Naive thymus-derived CD8-positive, alpha-beta T cell (primary cell): ENCODE measurements at regions not wholly inside any gene's neighbourhood (a gene's known extent, or its start where the extent isn't known, plus 50 kb on each side); places are given as distances from the start of the nearest gene placed in this dataset.

ENCODE experiments used
- ATAC-seq, 2 donors: fragments of 150-1000 bp; cut with Tn5 transposase in 1 of 2; sonication (Bioruptor Pico), chemical (Tn5 transposase) in 1 of 2; 1 replicate in 1 of 2; 2 replicates in 1 of 2; pipeline ENCODE4 v1.10.0; 2021; ENCODE audit warnings: mild to moderate bottlenecking in 2 of 2, moderate library complexity in 2 of 2
- POLR2A ChIA-PET: fragments of 350-600 bp; sonication (Branson Sonifier 250); formaldehyde crosslinking; loops from one replicate; lab custom pipeline; 2021; ENCODE audit warnings: antibody characterized with exemption; lab: Charles Lee
- DNase-seq, 10 donors: peaks; one replicate each; pipeline versions ENCODE4 v3.0.0 to v3.0.0-alpha.2; 2020 to 2022
- H3K27ac Mint-ChIP-seq, 10 donors: one replicate each; pipeline ENCODE4 v1.8.0; 2020 to 2022; ENCODE audit warnings: mild to moderate bottlenecking in 10 of 10, mixed read lengths in 10 of 10, moderate library complexity in 4 of 10, inconsistent platforms in 1 of 10
- H3K27me3 Mint-ChIP-seq, 5 donors: one replicate each; pipeline ENCODE4 v1.8.0; 2021 to 2022; ENCODE audit warnings: mixed read lengths in 5 of 5
- H3K36me3 Mint-ChIP-seq, 3 donors: one replicate each; pipeline ENCODE4 v1.8.0; 2020 to 2022; ENCODE audit warnings: mixed read lengths in 3 of 3, mild to moderate bottlenecking in 2 of 3, inconsistent platforms in 1 of 3
- H3K4me1 Mint-ChIP-seq, 4 donors: one replicate each; pipeline ENCODE4 v1.8.0; 2021 to 2022; ENCODE audit warnings: mixed read lengths in 4 of 4
- H3K4me3 Mint-ChIP-seq, 10 donors: one replicate each; pipeline ENCODE4 v1.8.0; 2020 to 2022; ENCODE audit warnings: mild to moderate bottlenecking in 10 of 10, mixed read lengths in 10 of 10, moderate library complexity in 6 of 10, inconsistent platforms in 1 of 10
- H3K9me3 Mint-ChIP-seq, 9 donors: one replicate each; pipeline ENCODE4 v1.8.0; 2020 to 2022; ENCODE audit warnings: mixed read lengths in 9 of 9, mild to moderate bottlenecking in 3 of 9, inconsistent platforms in 1 of 9, moderate library complexity in 1 of 9

- H3K4me1 Mint-ChIP-seq = peaks cover 20 to 36% (median 30%) of the 10 kb centered on the region in 4 donors
- POLR2A ChIA-PET = no interaction called here
These were observed 93.2 kb upstream of the PARP11 start for GRCh38 chr12:3966376-3966775.

GRCh38 chr12:3965046-3965445 lies 91.8 kb upstream of the PARP11 start:
- Mint-ChIP-seq H3K36me3 (no peaks in the 10 kb centered on the region), H3K9me3 (no peaks in the 10 kb centered on the region), H3K27me3 (no peaks in the 10 kb centered on the region), H3K27ac (peak overlapping the region in 7 of 10 donors; percentile 1 to 84 (median 26)), H3K4me1 (peaks cover 19 to 34% (median 25%) of the 10 kb centered on the region in 4 donors), H3K4me3 (no peak overlapping the region)
- no peak for DNase-seq
- no peak for ATAC-seq
- POLR2A ChIA-PET = interaction anchor here (0.6 to 5.1 kb wide), 6 partner anchors 9 to 312 kb away, joined by 3 to 59 read pairs (median 18); no protein-coding TSS in a partner anchor

More at GRCh38 chr12:3966376-3966775, 93.2 kb upstream of the PARP11 start:
- H3K9me3 Mint-ChIP-seq = no peaks in the 10 kb centered on the region
- peak overlapping the region in 2 of 10 donors; percentile 2 to 10 for H3K27ac Mint-ChIP-seq
- H3K27me3 Mint-ChIP-seq = no peaks in the 10 kb centered on the region
- H3K36me3 Mint-ChIP-seq = no peaks in the 10 kb centered on the region
- ATAC-seq (no peak), DNase-seq (no peak)
- H3K4me3 Mint-ChIP-seq = no peak overlapping the region

DNA sequence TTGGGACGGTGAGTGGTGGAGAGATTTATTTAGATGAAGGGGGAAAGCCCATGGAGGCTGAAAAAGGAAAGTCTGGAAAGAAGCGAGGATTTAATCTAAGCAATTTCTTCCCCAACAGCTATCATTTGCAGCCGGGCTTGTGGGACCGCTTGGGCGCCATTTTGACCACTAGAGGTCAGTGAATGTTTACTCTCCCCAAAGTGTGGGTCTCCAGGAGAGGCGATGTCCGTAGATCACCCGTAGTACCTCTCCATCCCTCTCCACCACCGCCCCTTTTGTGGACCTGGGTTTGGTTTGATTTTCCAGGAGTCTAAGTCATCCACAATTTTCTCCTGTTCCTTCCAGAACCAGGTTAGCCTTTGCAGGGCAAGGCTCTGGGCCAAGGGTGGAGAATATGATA lies 91.2 kb upstream of the PARP11 start:
- Mint-ChIP-seq H3K9me3 (no peaks in the 10 kb centered on the region), H3K27me3 (no peaks in the 10 kb centered on the region), H3K36me3 (no peaks in the 10 kb centered on the region), H3K27ac (peak overlapping the region in 5 of 10 donors; percentile 1 to 81 (median 48)), H3K4me3 (no peak overlapping the region), H3K4me1 (peaks cover 19 to 34% (median 25%) of the 10 kb centered on the region in 4 donors)
- ATAC-seq (no peak), DNase-seq (no peak)
- POLR2A ChIA-PET = interaction anchor here (0.6 to 5.1 kb wide), 9 partner anchors 9 to 312 kb away, joined by 3 to 59 read pairs (median 19); no protein-coding TSS in a partner anchor

DNA sequence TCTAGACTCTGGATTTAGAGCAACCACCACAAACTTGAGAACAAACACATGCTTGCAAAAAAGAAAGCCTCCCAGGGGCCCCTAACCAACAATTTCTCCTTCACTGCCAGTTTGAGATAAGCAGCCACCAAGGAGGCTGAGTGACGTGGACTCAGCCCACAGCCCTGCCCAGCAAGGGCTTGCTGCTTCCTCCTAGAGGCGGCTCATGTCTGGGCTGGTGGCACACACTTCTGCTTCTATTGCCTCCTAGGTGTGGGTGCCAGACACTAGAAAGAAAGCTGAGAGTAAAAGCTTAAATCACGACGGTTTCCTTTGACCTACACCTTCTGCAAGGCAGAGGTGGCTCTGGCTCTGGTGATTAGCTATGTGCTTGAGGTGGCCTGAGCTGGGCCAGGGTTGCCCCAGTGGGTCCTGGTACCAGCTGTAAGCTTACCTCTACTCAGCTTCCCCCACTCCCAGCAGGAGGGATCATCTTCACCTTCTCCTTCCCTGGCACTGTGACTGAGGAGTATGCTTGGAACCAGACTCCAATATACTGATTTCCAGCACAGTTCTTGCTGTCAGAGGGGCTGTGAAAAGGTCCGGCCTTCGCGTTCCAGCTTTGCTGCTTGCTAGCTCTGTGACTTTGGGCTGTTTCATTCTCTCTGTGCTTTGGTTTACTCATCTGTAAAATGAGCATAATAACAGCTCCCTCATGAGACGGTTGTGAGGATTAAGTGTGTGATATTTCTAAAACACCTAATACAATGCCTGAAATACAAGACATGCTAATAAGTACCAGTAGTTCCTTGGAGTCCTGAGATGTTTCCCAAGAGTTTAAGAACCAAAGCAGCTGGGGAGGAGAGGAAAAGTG lies 89.7 kb upstream of the PARP11 start:
- Mint-ChIP-seq H3K4me1 (peaks cover 19 to 32% (median 25%) of the 10 kb centered on the region in 4 donors), H3K4me3 (peak overlapping the region; percentile 39 to 79 (median 58)), H3K9me3 (no peaks in the 10 kb centered on the region), H3K27me3 (no peaks in the 10 kb centered on the region), H3K36me3 (no peaks in the 10 kb centered on the region), H3K27ac (peak overlapping the region; percentile 81 to 98 (median 93))
- DNase-seq = peak; percentile 55 to 92 (median 79)
- POLR2A ChIA-PET = interaction anchor here (0.6 to 5.1 kb wide), 27 partner anchors 11 to 948 kb away, joined by 3 to 59 read pairs (median 6); partner anchors contain the start of gene PARP11
- ATAC-seq = peak; percentile 98 to 100

- Mint-ChIP-seq H3K36me3 (no peaks in the 10 kb centered on the region), H3K4me3 (peak overlapping the region in 4 of 10 donors; percentile 56 to 79 (median 58)), H3K4me1 (peaks cover 21 to 32% (median 25%) of the 10 kb centered on the region in 4 donors), H3K27me3 (no peaks in the 10 kb centered on the region), H3K9me3 (no peaks in the 10 kb centered on the region), H3K27ac (peak overlapping the region; percentile 81 to 98 (median 93))
- ATAC-seq (no peak), DNase-seq (no peak)
- POLR2A ChIA-PET = interaction anchor here (1.1 to 5.1 kb wide), 10 partner anchors 10 to 79 kb away, joined by 4 to 59 read pairs (median 8); no protein-coding TSS in a partner anchor
These were observed 88.4 kb upstream of the PARP11 start for GRCh38 chr12:3961591-3961990.

GRCh38 chr12:3959799-3960560 lies 86.8 kb upstream of the PARP11 start:
- ATAC-seq (no peak), DNase-seq (no peak)
- POLR2A ChIA-PET = interaction anchor here (0.6 to 1.6 kb wide), 2 partner anchors 23 to 41 kb away, joined by 4 read pairs; no protein-coding TSS in a partner anchor
- no peak overlapping the region for H3K4me3 Mint-ChIP-seq
- H3K4me1 Mint-ChIP-seq = peaks cover 22 to 28% (median 25%) of the 10 kb centered on the region in 4 donors
- no peaks in the 10 kb centered on the region for H3K9me3 Mint-ChIP-seq
- no peaks in the 10 kb centered on the region for H3K27me3 Mint-ChIP-seq
- no peaks in the 10 kb centered on the region for H3K36me3 Mint-ChIP-seq
- peak overlapping the region in 5 of 10 donors; percentile 22 to 96 (median 56) for H3K27ac Mint-ChIP-seq

GRCh38 chr12:3958534-3958933 lies 85.3 kb upstream of the PARP11 start:
- POLR2A ChIA-PET = no interaction called here
- Mint-ChIP-seq H3K4me3 (no peak overlapping the region), H3K27ac (peak overlapping the region in 4 of 10 donors; percentile 6 to 68 (median 46)), H3K36me3 (no peaks in the 10 kb centered on the region), H3K4me1 (peaks cover 19 to 25% (median 22%) of the 10 kb centered on the region in 4 donors), H3K27me3 (no peaks in the 10 kb centered on the region), H3K9me3 (no peaks in the 10 kb centered on the region)
- DNase-seq (no peak), ATAC-seq (no peak)

GRCh38 chr12:3951380-3952135 lies 78.4 kb upstream of the PARP11 start:
- Mint-ChIP-seq H3K9me3 (peaks cover 0 to 17% (median 7%) of the 10 kb centered on the region in 9 donors), H3K27me3 (no peaks in the 10 kb centered on the region), H3K36me3 (peaks cover 0 to 16% (median 10%) of the 10 kb centered on the region in 3 donors), H3K27ac (peak overlapping the region; percentile 90 to 98 (median 95)), H3K4me3 (peak overlapping the region; percentile 63 to 83 (median 76)), H3K4me1 (peaks cover 25 to 56% (median 50%) of the 10 kb centered on the region in 4 donors)
- ATAC-seq (peak; percentile 38 to 64), DNase-seq (peak in 4 of 10 donors; percentile 28 to 68 (median 45))
- POLR2A ChIA-PET = interaction anchor here (0.6 to 4.3 kb wide), 16 partner anchors 11 to 325 kb away, joined by 3 to 23 read pairs (median 4); no protein-coding TSS in a partner anchor

GRCh38 chr12:3950714-3951320 lies 77.6 kb upstream of the PARP11 start:
- H3K9me3 Mint-ChIP-seq = peaks cover 0 to 17% (median 7%) of the 10 kb centered on the region in 9 donors
- peaks cover 0 to 19% (median 10%) of the 10 kb centered on the region in 3 donors for H3K36me3 Mint-ChIP-seq
- peak overlapping the region in 9 of 10 donors; percentile 2 to 83 (median 75) for H3K4me3 Mint-ChIP-seq
- no peaks in the 10 kb centered on the region for H3K27me3 Mint-ChIP-seq
- DNase-seq = peak in 2 of 10 donors; percentile 59 to 60
- POLR2A ChIA-PET = interaction anchor here (0.6 to 4.3 kb wide), 13 partner anchors 12 to 326 kb away, joined by 3 to 23 read pairs (median 4); no protein-coding TSS in a partner anchor
- peak; percentile 39 to 41 for ATAC-seq
- peaks cover 31 to 63% (median 58%) of the 10 kb centered on the region in 4 donors for H3K4me1 Mint-ChIP-seq
- peak overlapping the region; percentile 90 to 98 (median 95) for H3K27ac Mint-ChIP-seq

DNA sequence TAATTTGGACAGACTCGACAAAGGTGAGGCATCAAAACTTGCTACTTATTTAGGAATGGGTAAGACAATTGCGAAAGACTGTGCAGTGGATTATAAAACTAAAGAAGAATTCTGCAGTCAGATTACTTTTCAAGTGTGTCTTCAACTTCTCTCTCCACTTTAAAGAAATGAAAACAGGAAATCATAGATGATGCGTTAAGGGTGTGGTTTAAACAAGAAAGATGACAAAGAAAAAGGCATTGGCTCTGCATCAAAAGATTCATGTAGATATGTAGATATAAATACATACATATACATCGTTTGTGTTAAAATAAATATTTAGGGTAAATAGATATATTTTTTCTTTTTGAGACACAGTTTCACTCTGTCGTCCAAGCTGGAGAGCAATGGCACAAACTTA lies 74.6 kb upstream of the PARP11 start:
- POLR2A ChIA-PET = interaction anchor here (0.9 to 4.3 kb wide), 12 partner anchors 9 to 63 kb away, joined by 3 to 23 read pairs (median 3); no protein-coding TSS in a partner anchor

GRCh38 chr12:3945671-3946070 lies 72.5 kb upstream of the PARP11 start:
- H3K4me1 Mint-ChIP-seq = peaks cover 23 to 52% (median 48%) of the 10 kb centered on the region in 4 donors
- peaks cover 0 to 19% (median 8%) of the 10 kb centered on the region in 3 donors for H3K36me3 Mint-ChIP-seq
- H3K27ac Mint-ChIP-seq = peak overlapping the region; percentile 49 to 98 (median 95)
- POLR2A ChIA-PET = no interaction called here
- peaks cover 0 to 17% (median 10%) of the 10 kb centered on the region in 9 donors for H3K9me3 Mint-ChIP-seq
- peak overlapping the region in 1 of 10 donors; percentile 31 for H3K4me3 Mint-ChIP-seq
- H3K27me3 Mint-ChIP-seq = no peaks in the 10 kb centered on the region
- no peak for ATAC-seq
- DNase-seq = no peak

More for the DNA sequence above, 74.6 kb upstream of the PARP11 start:
- H3K4me1 Mint-ChIP-seq = peaks cover 34 to 68% (median 62%) of the 10 kb centered on the region in 4 donors
- H3K9me3 Mint-ChIP-seq = peaks cover 0 to 17% (median 10%) of the 10 kb centered on the region in 9 donors
- peak; percentile 65 to 86 for ATAC-seq
- peaks cover 0 to 19% (median 10%) of the 10 kb centered on the region in 3 donors for H3K36me3 Mint-ChIP-seq
- H3K4me3 Mint-ChIP-seq = peak overlapping the region in 9 of 10 donors; percentile 4 to 62 (median 51)
- H3K27me3 Mint-ChIP-seq = no peaks in the 10 kb centered on the region
- H3K27ac Mint-ChIP-seq = peak overlapping the region; percentile 90 to 98 (median 96)
- peak in 4 of 10 donors; percentile 25 to 85 (median 72) for DNase-seq
